H1 (cell line): ENCODE measurements at regions not wholly inside any gene's neighbourhood (a gene's known extent, or its start where the extent isn't known, plus 50 kb on each side); places are given as distances from the start of the nearest gene placed in this dataset.

Experiments used
- CTCF ChIA-PET: fragments of 300-600 bp; sonication (Branson Sonifier 250); formaldehyde crosslinking; loops from one replicate; lab custom pipeline; 2021; ENCODE audit not compliant: partially characterized antibody; lab: Charles Lee
- POLR2A ChIA-PET: fragments of 300-600 bp; sonication (Branson Sonifier 250); formaldehyde crosslinking; loops from one replicate; lab custom pipeline; 2021; ENCODE audit warnings: inconsistent platforms; ENCODE audit not compliant: partially characterized antibody; lab: Charles Lee
- DNase-seq, 2 experiments: peaks; one replicate each; pipeline versions ENCODE4 v3.0.0 to v3.0.0-alpha.2; 2010 to 2022; ENCODE audit warnings: low spot score in 2 of 2, low read depth in 1 of 2, mixed read lengths in 1 of 2
- FAIRE-seq: peaks from 2 replicates; lab custom pipeline; 2011; peaks lifted over from hg19 to GRCh38; lab: Jason Lieb, UNC
- H2AFZ ChIP-seq: 2 replicates; pipeline ENCODE4 v1.8.1; 2012; ENCODE audit warnings: low read length, inconsistent platforms
- H2AK5ac ChIP-seq: 2 replicates; pipeline ENCODE4 v1.6.1; 2013; ENCODE audit warnings: low read depth, low read length
- H2BK120ac ChIP-seq: replicated peaks from 2 replicates; pipeline ENCODE3; 2013; ENCODE audit warnings: low read depth, low read length, inconsistent platforms
- H2BK12ac ChIP-seq: 2 replicates; pipeline ENCODE4 v1.6.1; 2013; ENCODE audit warnings: low read depth, low read length
- H2BK15ac ChIP-seq: 2 replicates; pipeline ENCODE4 v1.6.1; 2013; ENCODE audit warnings: low read length
- H2BK20ac ChIP-seq: 2 replicates; pipeline ENCODE4 v1.6.1; 2013; ENCODE audit warnings: low read length
- H2BK5ac ChIP-seq: 2 replicates; pipeline ENCODE4 v1.6.1; 2013; ENCODE audit warnings: low read depth, low read length
- H3K14ac ChIP-seq: 2 replicates; pipeline ENCODE4 v1.6.1; 2013; ENCODE audit warnings: inconsistent platforms; ENCODE audit not compliant: insufficient read length
- H3K18ac ChIP-seq: 2 replicates; pipeline ENCODE4 v1.6.1; 2013; ENCODE audit warnings: low read length; ENCODE audit errors: extremely low read depth
- H3K23ac ChIP-seq: 2 replicates; pipeline ENCODE4 v1.6.1; 2013; ENCODE audit warnings: inconsistent platforms; ENCODE audit not compliant: insufficient read length
- H3K23me2 ChIP-seq: 2 replicates; pipeline ENCODE4 v1.6.1; 2013; ENCODE audit warnings: low read depth, low read length
- H3K27ac ChIP-seq: 2 replicates; pipeline ENCODE4 v1.6.1; 2011; ENCODE audit warnings: low read depth, low read length, inconsistent platforms
- H3K27me3 ChIP-seq, 4 experiments: replicated peaks in 1 of 4; 1 replicate in 1 of 4; 2 replicates in 3 of 4; pipeline versions ENCODE4 v1.6.1 to v1.8.1; 2011 to 2013; ENCODE audit warnings: low read length in 3 of 4, mild to moderate bottlenecking in 3 of 4, inconsistent platforms in 2 of 4, mixed read lengths in 2 of 4, moderate library complexity in 1 of 4; ENCODE audit not compliant: control insufficient read depth in 3 of 4, insufficient read depth in 3 of 4; ENCODE audit errors: extremely low read depth in 1 of 4
- H3K36me3 ChIP-seq, 4 experiments: 2 replicates each; pipeline versions ENCODE4 v1.6.1 to v1.8.1; 2011 to 2013; ENCODE audit warnings: mild to moderate bottlenecking in 4 of 4, low read length in 3 of 4, moderate library complexity in 2 of 4, control low read depth in 1 of 4, inconsistent platforms in 1 of 4; ENCODE audit not compliant: insufficient read depth in 4 of 4, control insufficient read depth in 2 of 4
- H3K4ac ChIP-seq: replicated peaks from 2 replicates; pipeline ENCODE3; 2013; ENCODE audit warnings: low read length, low read depth, mixed read lengths, inconsistent platforms; ENCODE audit not compliant: insufficient read length
- H3K4me1 ChIP-seq, 4 experiments: replicated peaks in 1 of 4; 1 replicate in 1 of 4; 2 replicates in 3 of 4; pipeline versions ENCODE4 v1.6.1 to v1.8.1; 2011 to 2013; ENCODE audit warnings: low read length in 3 of 4, inconsistent platforms in 2 of 4, mixed read lengths in 1 of 4; ENCODE audit not compliant: insufficient read depth in 4 of 4, control insufficient read depth in 3 of 4
- H3K4me2 ChIP-seq, 2 experiments: 2 replicates each; pipeline versions ENCODE4 v1.6.1 to v1.8.1; 2011 to 2013; ENCODE audit warnings: low read depth in 2 of 2, low read length in 2 of 2, control low read depth in 1 of 2, inconsistent platforms in 1 of 2, mild to moderate bottlenecking in 1 of 2; ENCODE audit not compliant: insufficient read depth in 1 of 2
- H3K4me3 ChIP-seq, 4 experiments: fragments of 200-600, 300-600 bp in 1 of 4; sonication (generic), shearing (Covaris generic), sonication (Bioruptor Twin) in 1 of 4; 2 replicates each; pipeline versions ENCODE4 v1.5.1 to v1.8.1; 2011 to 2016; ENCODE audit warnings: low read length in 4 of 4, low read depth in 3 of 4, control low read depth in 2 of 4, inconsistent platforms in 2 of 4, mild to moderate bottlenecking in 2 of 4, mixed read lengths in 1 of 4, moderate library complexity in 1 of 4; ENCODE audit not compliant: insufficient read depth in 2 of 4; ENCODE audit errors: extremely low read depth in 1 of 4
- H3K56ac ChIP-seq: replicated peaks from 2 replicates; pipeline ENCODE3; 2013; ENCODE audit warnings: low read depth, mild to moderate bottlenecking, mixed read lengths, low read length, inconsistent platforms; ENCODE audit not compliant: insufficient read length
- H3K79me1 ChIP-seq: 2 replicates; pipeline ENCODE4 v1.6.1; 2013; ENCODE audit warnings: low read depth, low read length, control low read depth
- H3K79me2 ChIP-seq, 2 experiments: 2 replicates each; pipeline versions ENCODE4 v1.6.1 to v1.8.1; 2012 to 2013; ENCODE audit warnings: low read length in 2 of 2, mild to moderate bottlenecking in 2 of 2, inconsistent platforms in 1 of 2; ENCODE audit not compliant: insufficient read depth in 2 of 2, control insufficient read depth in 1 of 2
- H3K9ac ChIP-seq, 4 experiments: replicated peaks in 1 of 4; 1 replicate in 1 of 4; 2 replicates in 3 of 4; pipeline versions ENCODE4 v1.6.1 to v1.8.1; 2011 to 2013; ENCODE audit warnings: low read depth in 3 of 4, low read length in 3 of 4, control low read depth in 2 of 4, mild to moderate bottlenecking in 2 of 4, moderate library complexity in 2 of 4, inconsistent platforms in 1 of 4; ENCODE audit errors: extremely low read depth in 1 of 4
- H3K9me3 ChIP-seq, 2 experiments: 2 replicates each; pipeline versions ENCODE4 v1.6.1 to v1.8.1; 2012 to 2013; ENCODE audit warnings: mild to moderate bottlenecking in 2 of 2, moderate library complexity in 2 of 2, control low read depth in 1 of 2, inconsistent platforms in 1 of 2, low read depth in 1 of 2, low read length in 1 of 2, mixed read lengths in 1 of 2; ENCODE audit not compliant: insufficient read depth in 2 of 2
- H4K20me1 ChIP-seq, 2 experiments: replicated peaks in 1 of 2; 2 replicates each; pipeline versions ENCODE3 to v1.8.1; 2011 to 2013; ENCODE audit warnings: inconsistent platforms in 2 of 2, low read length in 2 of 2, mild to moderate bottlenecking in 1 of 2; ENCODE audit not compliant: insufficient read depth in 2 of 2, control insufficient read depth in 1 of 2
- H4K5ac ChIP-seq: 2 replicates; pipeline ENCODE4 v1.6.1; 2013; ENCODE audit warnings: low read length, low read depth, mixed read lengths, inconsistent platforms; ENCODE audit not compliant: insufficient read length
- H4K8ac ChIP-seq: 2 replicates; pipeline ENCODE4 v1.8.0; 2013; ENCODE audit warnings: mild to moderate bottlenecking, moderate library complexity, low read length, inconsistent platforms; ENCODE audit not compliant: insufficient read depth; ENCODE audit errors: extremely low read depth
- H4K91ac ChIP-seq: replicated peaks from 2 replicates; pipeline ENCODE3; 2013; ENCODE audit warnings: low read length, mixed read lengths, inconsistent platforms; ENCODE audit not compliant: insufficient read length
- CHD2 ChIP-seq: IDR thresholded peaks from 2 replicates; pipeline ENCODE4 v1.6.1; 2012; ENCODE audit warnings: low read length, improper control_type of control experiment
- EP300 ChIP-seq, 2 experiments: IDR thresholded peaks; 1 replicate in 1 of 2; 2 replicates in 1 of 2; pipeline ENCODE4 v1.6.1; 2011 to 2012; ENCODE audit warnings: low read depth in 2 of 2, low read length in 2 of 2, mild to moderate bottlenecking in 2 of 2, borderline replicate concordance in 1 of 2, inconsistent platforms in 1 of 2, moderate library complexity in 1 of 2
- FOSL1 ChIP-seq: IDR thresholded peaks from 2 replicates; pipeline ENCODE4 v1.6.1; 2011; ENCODE audit warnings: mild to moderate bottlenecking, low read depth, low read length, moderate library complexity; ENCODE audit not compliant: insufficient read depth
- JUN ChIP-seq: IDR thresholded peaks from 2 replicates; pipeline ENCODE4 v1.6.1; 2011; ENCODE audit warnings: low read depth, mild to moderate bottlenecking, improper control_type of control experiment, low read length
- NRF1 ChIP-seq: IDR thresholded peaks from 2 replicates; pipeline ENCODE4 v1.6.1; 2011; ENCODE audit warnings: mild to moderate bottlenecking, low read depth, low read length, improper control_type of control experiment
- SIN3A ChIP-seq, 2 experiments: IDR thresholded peaks in 1 of 2; conservative IDR thresholded peaks in 1 of 2; 2 replicates each; pipeline ENCODE4 v1.6.1; 2011 to 2012; ENCODE audit warnings: low read length in 2 of 2, improper control_type of control experiment in 1 of 2, low read depth in 1 of 2, mild to moderate bottlenecking in 1 of 2
- SIRT6 ChIP-seq: IDR thresholded peaks from one replicate; pipeline ENCODE4 v1.7.1; 2012; ENCODE audit warnings: low read length, inconsistent platforms
- WGBS, 2 experiments: shearing (Covaris generic) in 1 of 2; methylation state at CpG; one replicate each; pipeline versions ENCODE4 v1.1.6 to v1.1.7; 2013 to 2015; ENCODE audit warnings: low lambda C conversion rate in 2 of 2, mixed read lengths in 2 of 2, inconsistent platforms in 1 of 2, low coverage in 1 of 2, missing lambda C conversion rate in 1 of 2; ENCODE audit not compliant: insufficient replicate concordance in 2 of 2, insufficient coverage in 1 of 2, insufficient read length in 1 of 2; ENCODE audit errors: extremely low coverage in 1 of 2, missing lambda C conversion rate in 1 of 2; 5-methylcytosine and 5-hydroxymethylcytosine counted together

DNA sequence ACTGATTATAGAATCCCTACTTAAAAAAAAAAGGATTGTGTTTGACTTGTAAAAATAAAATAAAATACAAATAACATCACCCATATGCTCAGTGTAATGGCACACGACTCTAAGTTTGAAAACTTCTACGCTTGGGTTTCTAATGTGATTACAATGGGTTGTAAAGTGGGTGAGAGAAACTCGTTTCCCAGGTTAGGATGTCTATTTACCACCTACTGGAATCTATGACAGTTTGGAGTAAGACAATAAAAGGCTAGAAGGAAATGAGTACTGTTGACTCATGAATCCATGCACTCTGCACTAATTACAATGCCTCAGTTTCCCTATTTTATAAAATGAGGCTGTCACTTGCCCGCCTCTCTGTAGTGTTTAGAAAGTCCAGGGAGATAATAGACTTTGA is 204.0 kb upstream of the FOXN2 start:
- no peak overlapping the region for H2AK5ac ChIP-seq
- DNase-seq (no peak), FAIRE-seq (no peak)
- H4K5ac ChIP-seq, result no peak overlapping the region
- H3K9me3 ChIP-seq, result no peaks in the 10 kb centered on the region
- no peak overlapping the region for H3K18ac ChIP-seq
- no peak overlapping the region for H3K23ac ChIP-seq
- no peak overlapping the region for H3K56ac ChIP-seq
- peaks cover 8 to 20% (median 10%) of the 10 kb centered on the region in 4 experiments for H3K4me1 ChIP-seq
- no peaks in the 10 kb centered on the region for H3K79me1 ChIP-seq
- no peaks in the 10 kb centered on the region for H3K27me3 ChIP-seq
- H3K9ac ChIP-seq, result no peak overlapping the region
- no peaks in the 10 kb centered on the region; the same call in 1 of the 2 replicates for H3K23me2 ChIP-seq
- H4K91ac ChIP-seq, result no peak overlapping the region
- no peak overlapping the region for H2BK15ac ChIP-seq
- H3K4me3 ChIP-seq, result no peak overlapping the region
- H2BK12ac ChIP-seq, result no peak overlapping the region
- H2AFZ ChIP-seq, result no peak overlapping the region
- 76% methylated on average over 4 of the region's 4 CpGs; no CpG with 5 or more reads in 1 of the 2 experiments for WGBS, 2 experiments
- H3K36me3 ChIP-seq, result no peaks in the 10 kb centered on the region
- H3K4ac ChIP-seq, result no peak overlapping the region
- H4K8ac ChIP-seq, result no peak overlapping the region
- no peak overlapping the region for H3K14ac ChIP-seq
- no peak overlapping the region for H2BK20ac ChIP-seq
- TF ChIP-seq FOSL1 (no peak), SIRT6 (no peak), CHD2 (no peak), JUN (no peak), EP300 (IDR thresholded peaks at IDR 0.05; ENCODE audit: borderline replicate concordance in 1 of 2, low read depth in 2 of 2, low read length in 2 of 2) (no peak), NRF1 (no peak), SIN3A (conservative IDR thresholded peaks at IDR 0.05 in 1 of 2, IDR thresholded peaks at IDR 0.05 in 1 of 2; ENCODE audit: low read depth in 1 of 2, low read length in 2 of 2) (no peak)
- TF ChIP-seq, all 59 proteins: peak for 0
- H3K4me2 ChIP-seq, result no peak overlapping the region
- no peaks in the 10 kb centered on the region for H4K20me1 ChIP-seq
- H3K79me2 ChIP-seq, result no peaks in the 10 kb centered on the region
- no peak overlapping the region for H2BK120ac ChIP-seq
- ChIA-PET POLR2A (no interaction called here), CTCF (interaction anchor here (1.7 kb wide), 1 partner anchor 204 kb away, joined by 3 read pairs; no protein-coding TSS in a partner anchor)
- H3K27ac ChIP-seq, result no peak overlapping the region
- H2BK5ac ChIP-seq, result no peak overlapping the region
